ENCODE measurements at regions not wholly inside any gene's neighbourhood (a gene's known extent, or its start where the extent isn't known, plus 50 kb on each side); places are given as distances from the start of the nearest gene placed in this dataset.

- Histone ChIP-seq H3K4me1 (no peaks in the 10 kb centered on the region), H3K36me3 (no peaks in the 10 kb centered on the region), H3K4me3 (no peak overlapping the region), H3K9me3 (no peaks in the 10 kb centered on the region), H3K27ac (no peak overlapping the region), H3K27me3 (replicated peaks in 1 of 7) (no peaks in the 10 kb centered on the region)
- TF ChIP-seq POLR2AphosphoS5 (IDR thresholded peaks at IDR 0.05) (no peak), POLR2A (IDR thresholded peaks at IDR 0.05) (no peak)
- intact Hi-C loops (cut with DNase I; ENCODE audit: low total_unique reads), result no loop called here
- DNase-seq, result no peak
Measured at GRCh38 chr4:36775544-36775943, 469.0 kb upstream of the NWD2 start.

GRCh38 chr4:36779601-36780000 is 464.9 kb upstream of the NWD2 start:
- no peaks in the 10 kb centered on the region for H3K4me1 ChIP-seq
- intact Hi-C loops (cut with DNase I; ENCODE audit: low total_unique reads), result no loop called here
- TF ChIP-seq POLR2A (IDR thresholded peaks at IDR 0.05), result no peak
- no peak for TF ChIP-seq CTCF (IDR thresholded peaks at IDR 0.05 in 8 of 11, conservative IDR thresholded peaks at IDR 0.05 in 3 of 11)
- TF ChIP-seq POLR2AphosphoS5 (IDR thresholded peaks at IDR 0.05), result no peak
- DNase-seq, result no peak
- no peak overlapping the region for H3K27ac ChIP-seq
- H3K36me3 ChIP-seq, result no peaks in the 10 kb centered on the region
- 77 to 92% (median 87%) methylated on average over 1 of the region's 1 CpG for WGBS, 5 donors
- H3K27me3 ChIP-seq (replicated peaks in 1 of 7), result no peaks in the 10 kb centered on the region
- H3K9me3 ChIP-seq, result no peaks in the 10 kb centered on the region
- H3K4me3 ChIP-seq, result no peak overlapping the region

GRCh38 chr4:36785973-36786372 is 458.6 kb upstream of the NWD2 start:
- no peak overlapping the region for H3K4me3 ChIP-seq
- H3K36me3 ChIP-seq, result no peaks in the 10 kb centered on the region
- 56 to 79% (median 62%) methylated on average over 3 of the region's 3 CpGs for WGBS, 5 donors
- intact Hi-C loops (cut with DNase I; ENCODE audit: low total_unique reads), result no loop called here
- no peaks in the 10 kb centered on the region for H3K27me3 ChIP-seq (replicated peaks in 1 of 7)
- H3K9me3 ChIP-seq, result no peaks in the 10 kb centered on the region
- H3K4me1 ChIP-seq, result no peaks in the 10 kb centered on the region
- TF ChIP-seq CTCF (IDR thresholded peaks at IDR 0.05 in 8 of 11, conservative IDR thresholded peaks at IDR 0.05 in 3 of 11), result no peak
- DNase-seq, result no peak
- H3K27ac ChIP-seq, result no peak overlapping the region

GRCh38 chr4:36786519-36786918 is 458.0 kb upstream of the NWD2 start:
- Histone ChIP-seq H3K36me3 (no peaks in the 10 kb centered on the region), H3K27ac (no peak overlapping the region), H3K9me3 (no peaks in the 10 kb centered on the region), H3K27me3 (replicated peaks in 1 of 7) (no peaks in the 10 kb centered on the region), H3K4me1 (no peaks in the 10 kb centered on the region), H3K4me3 (no peak overlapping the region)
- no peak for TF ChIP-seq CTCF (IDR thresholded peaks at IDR 0.05 in 8 of 11, conservative IDR thresholded peaks at IDR 0.05 in 3 of 11)
- TF ChIP-seq POLR2AphosphoS5 (IDR thresholded peaks at IDR 0.05), result no peak
- TF ChIP-seq POLR2A (IDR thresholded peaks at IDR 0.05), result no peak
- 72 to 85% (median 78%) methylated on average over 2 of the region's 2 CpGs for WGBS, 5 donors
- DNase-seq, result no peak
- intact Hi-C loops (cut with DNase I; ENCODE audit: low total_unique reads), result no loop called here

GRCh38 chr4:36794716-36795115 is 449.8 kb upstream of the NWD2 start:
- whole genome bisulfite sequencing, 5 donors, result 49 to 88% (median 63%) methylated on average over 1 of the region's 1 CpG

More at GRCh38 chr4:36794716-36795115, 449.8 kb upstream of the NWD2 start:
- DNase-seq, result no peak
- H3K9me3 ChIP-seq, result peaks cover 0 to 20% (median 3%) of the 10 kb centered on the region in 8 donors
- no peak overlapping the region for H3K4me3 ChIP-seq
- TF ChIP-seq CTCF (IDR thresholded peaks at IDR 0.05 in 8 of 11, conservative IDR thresholded peaks at IDR 0.05 in 3 of 11) (no peak), POLR2AphosphoS5 (IDR thresholded peaks at IDR 0.05) (no peak), POLR2A (IDR thresholded peaks at IDR 0.05) (no peak)
- intact Hi-C loops (cut with DNase I; ENCODE audit: low total_unique reads), result no loop called here
- H3K27ac ChIP-seq, result no peak overlapping the region
- no peaks in the 10 kb centered on the region for H3K4me1 ChIP-seq
- no peaks in the 10 kb centered on the region for H3K36me3 ChIP-seq
- H3K27me3 ChIP-seq (replicated peaks in 1 of 7), result no peaks in the 10 kb centered on the region
